OCI-LY7 (cell line): ENCODE measurements at regions not wholly inside any gene's neighbourhood (a gene's known extent, or its start where the extent isn't known, plus 50 kb on each side); places are given as distances from the start of the nearest gene placed in this dataset.

Source experiments
- BruUV-seq: library from RNA; stranded (reverse); fragments of 400-500 nt; replicated peaks from 2 replicates; lab custom pipeline; 2021; lab: Mats Ljungman, UMichigan
- CTCF ChIA-PET: fragments of 300-600 bp; sonication (Branson Sonifier 250); formaldehyde crosslinking; loops from one replicate; lab custom pipeline; 2022; ENCODE audit warnings: antibody characterized with exemption; ENCODE audit not compliant: unreplicated experiment; lab: Charles Lee
- POLR2A ChIA-PET: fragments of 300-600 bp; sonication (Branson Sonifier 250); formaldehyde crosslinking; loops from one replicate; lab custom pipeline; 2022; ENCODE audit warnings: antibody characterized with exemption; lab: Charles Lee
- DNase-seq: peaks from one replicate; pipeline ENCODE4 v3.0.0-alpha.2; 2015; ENCODE audit warnings: low spot score
- H2AFZ ChIP-seq: fragments of 200-600 bp; sonication (generic), shearing (Covaris generic); 2 replicates; pipeline ENCODE4 v1.6.1; 2014; ENCODE audit warnings: mild to moderate bottlenecking, antibody characterized with exemption, low read length, moderate library complexity
- H3K27ac ChIP-seq: fragments of 200-600 bp; sonication (generic); 2 replicates; pipeline ENCODE4 v1.5.1; 2014; ENCODE audit warnings: mixed run types, low read depth, mild to moderate bottlenecking, moderate library complexity, low read length, inconsistent platforms; ENCODE audit not compliant: poor library complexity, severe bottlenecking
- H3K36me3 ChIP-seq: fragments of 200-600 bp; sonication (generic); 2 replicates; pipeline ENCODE4 v1.6.1; 2014; ENCODE audit warnings: mild to moderate bottlenecking, antibody characterized with exemption, low read length, moderate library complexity, mixed read lengths; ENCODE audit not compliant: insufficient read depth
- H3K4me1 ChIP-seq: fragments of 200-600 bp; sonication (generic); 2 replicates; pipeline ENCODE4 v1.5.1; 2014; ENCODE audit warnings: mild to moderate bottlenecking, low read length; ENCODE audit not compliant: insufficient read depth, poor library complexity, severe bottlenecking
- H3K4me2 ChIP-seq: fragments of 200-600 bp; sonication (generic); 2 replicates; pipeline ENCODE4 v1.6.1; 2014; ENCODE audit warnings: mild to moderate bottlenecking, low read length
- H3K4me3 ChIP-seq: fragments of 200-600 bp; sonication (generic); 2 replicates; pipeline ENCODE4 v1.5.1; 2014; ENCODE audit warnings: mild to moderate bottlenecking, low read depth, low read length; ENCODE audit not compliant: poor library complexity, severe bottlenecking
- H3K79me2 ChIP-seq: fragments of 200-600 bp; sonication (generic); 2 replicates; pipeline ENCODE4 v1.6.1; 2016; ENCODE audit warnings: low read depth, mild to moderate bottlenecking, low read length, moderate library complexity, mixed read lengths; ENCODE audit not compliant: insufficient read depth
- H3K9me2 ChIP-seq: fragments of 200-600 bp; sonication (generic); 2 replicates; pipeline ENCODE4 v1.6.1; 2016; ENCODE audit warnings: mild to moderate bottlenecking, low read length, mixed read lengths; ENCODE audit not compliant: insufficient read depth
- H3K9me3 ChIP-seq: fragments of 200-600 bp; sonication (generic); 2 replicates; pipeline ENCODE4 v1.6.1; 2014; ENCODE audit warnings: mild to moderate bottlenecking, mixed run types, low read length, mixed read lengths
- H4K20me1 ChIP-seq: fragments of 200-600 bp; sonication (generic); 2 replicates; pipeline ENCODE4 v1.6.1; 2014; ENCODE audit warnings: mild to moderate bottlenecking, antibody characterized with exemption, low read length, moderate library complexity, mixed read lengths; ENCODE audit not compliant: insufficient read depth
- CTCF ChIP-seq: fragments of 200-600 bp; sonication (generic); conservative IDR thresholded peaks from 2 replicates; pipeline ENCODE4 v1.5.1; 2014; ENCODE audit warnings: mild to moderate bottlenecking, antibody characterized with exemption, low read length, moderate library complexity, mixed read lengths
- EZH2phosphoT487 ChIP-seq: fragments of 200-600 bp; sonication (generic); IDR thresholded peaks from 2 replicates; pipeline ENCODE4 v1.6.1; 2018; ENCODE audit warnings: low read depth, borderline replicate concordance, mild to moderate bottlenecking, mixed run types, antibody characterized with exemption, low read length, moderate library complexity, mixed read lengths
- intact Hi-C: fragments of 100-400 bp; cut with micrococcal nuclease; formaldehyde crosslinking; loops from one replicate; pipeline ENCODE4 v1.10.0; 2022; ENCODE audit not compliant: unreplicated experiment

GRCh38 chr3:23663246-23663645 lies 142.5 kb upstream of the UBE2E1 start:
- intact Hi-C loops: no loop called here
- TF ChIP-seq EZH2phosphoT487: no peak
- no peak for TF ChIP-seq CTCF
- BruUV-seq: no TSS peak
- Histone ChIP-seq H2AFZ (peak overlapping the region; percentile 59; the same call in 1 of the 2 replicates), H3K4me2 (peak overlapping the region; percentile 27; the same call in 1 of the 2 replicates), H3K9me2 (no peaks in the 10 kb centered on the region), H3K9me3 (no peaks in the 10 kb centered on the region), H3K27ac (no peak overlapping the region), H3K36me3 (no peaks in the 10 kb centered on the region), H3K4me3 (no peak overlapping the region), H3K79me2 (no peaks in the 10 kb centered on the region), H4K20me1 (no peaks in the 10 kb centered on the region), H3K4me1 (peaks cover 71% of the 10 kb centered on the region)
- POLR2A ChIA-PET: interaction anchor here (0.6 to 8.4 kb wide), 15 partner anchors 9 to 333 kb away, joined by 3 to 91 read pairs (median 4); no protein-coding TSS in a partner anchor
- CTCF ChIA-PET: interaction anchor here (1.4 kb wide), 1 partner anchor 43 kb away, joined by 3 read pairs; no protein-coding TSS in a partner anchor
- DNase-seq: no peak

- no TSS peak for BruUV-seq
- Histone ChIP-seq H3K27ac (no peak overlapping the region), H4K20me1 (no peaks in the 10 kb centered on the region), H3K4me1 (peaks cover 66% of the 10 kb centered on the region), H3K4me2 (0 out of 2 replicates have a peak overlapping the region, but pooled peaks have one; percentile 11), H3K9me3 (no peaks in the 10 kb centered on the region), H2AFZ (peak overlapping the region; percentile 59; the same call in 1 of the 2 replicates), H3K36me3 (no peaks in the 10 kb centered on the region), H3K4me3 (no peak overlapping the region), H3K79me2 (no peaks in the 10 kb centered on the region), H3K9me2 (no peaks in the 10 kb centered on the region)
- ChIA-PET POLR2A (interaction anchor here (0.7 to 8.4 kb wide), 11 partner anchors 9 to 175 kb away, joined by 3 to 91 read pairs (median 4); no protein-coding TSS in a partner anchor), CTCF (no interaction called here)
- intact Hi-C loops: no loop called here
- DNase-seq: no peak
- TF ChIP-seq CTCF (no peak), EZH2phosphoT487 (no peak)
Observed at GRCh38 chr3:23663661-23664186, 142.0 kb upstream of the UBE2E1 start.

DNA sequence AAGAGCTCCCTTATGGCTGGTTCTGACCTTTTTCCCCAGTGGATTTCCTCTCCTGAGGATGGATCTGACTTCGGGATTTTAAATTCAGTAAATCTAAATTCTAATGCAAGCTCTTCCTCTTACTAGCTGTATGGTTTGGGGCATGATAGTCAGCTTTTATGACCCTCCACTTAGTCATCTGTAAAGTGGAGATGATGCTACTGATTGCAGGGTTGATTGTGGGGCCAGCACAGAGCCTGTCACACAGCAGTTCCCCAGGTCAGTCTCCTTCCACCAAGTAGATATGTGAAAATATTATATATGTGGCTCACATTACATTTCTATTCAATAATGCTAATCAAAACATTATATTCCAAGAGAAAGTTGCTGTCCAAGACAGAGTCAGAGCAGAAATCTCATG lies 141.3 kb upstream of the UBE2E1 start:
- Histone ChIP-seq H2AFZ (peak overlapping the region; percentile 59; the same call in 1 of the 2 replicates), H3K4me3 (no peak overlapping the region), H3K9me2 (no peaks in the 10 kb centered on the region), H4K20me1 (no peaks in the 10 kb centered on the region), H3K79me2 (no peaks in the 10 kb centered on the region), H3K27ac (no peak overlapping the region), H3K4me2 (no peak overlapping the region), H3K4me1 (peaks cover 59% of the 10 kb centered on the region), H3K36me3 (no peaks in the 10 kb centered on the region), H3K9me3 (no peaks in the 10 kb centered on the region)
- no TSS peak for BruUV-seq
- ChIA-PET POLR2A (interaction anchor here (0.6 to 8.4 kb wide), 6 partner anchors 10 to 189 kb away, joined by 3 to 91 read pairs (median 4); no protein-coding TSS in a partner anchor), CTCF (no interaction called here)
- intact Hi-C loops: no loop called here
- no peak for DNase-seq
- TF ChIP-seq EZH2phosphoT487: no peak
- TF ChIP-seq CTCF: no peak
